ENCODE measurements at regions not wholly inside any gene's neighbourhood (a gene's known extent, or its start where the extent isn't known, plus 50 kb on each side); places are given as distances from the start of the nearest gene placed in this dataset.

GRCh38 chr21:36641346-36641745 is 57.6 kb upstream of the SIM2 start:
- intact Hi-C loops (cut with micrococcal nuclease) = no loop called here
- Histone ChIP-seq H3K4me3 (replicated peaks in 1 of 2; ENCODE audit: low read depth in 1 of 2, low read length in 2 of 2) (no peak overlapping the region), H3K4me1 (ENCODE audit: control insufficient read depth in 1 of 2, insufficient read depth in 2 of 2, low read length in 2 of 2) (no peaks in the 10 kb centered on the region), H3K27me3 (ENCODE audit: insufficient read depth, low read length) (no peaks in the 10 kb centered on the region), H3K9me3 (ENCODE audit: control insufficient read depth in 1 of 2, insufficient read depth in 1 of 2, low read depth in 1 of 2, low read length in 2 of 2) (no peaks in the 10 kb centered on the region), H3K36me3 (ENCODE audit: control insufficient read depth in 1 of 2, insufficient read depth in 2 of 2, low read length in 2 of 2) (no peaks in the 10 kb centered on the region), H3K79me2 (ENCODE audit: insufficient read depth, low read length) (no peaks in the 10 kb centered on the region), H3K9ac (ENCODE audit: low read length) (no peak overlapping the region), H3K27ac (ENCODE audit: low read depth, low read length) (no peak overlapping the region), H2AFZ (ENCODE audit: low read depth, low read length, poor library complexity, severe bottlenecking) (no peak overlapping the region), H3K9me2 (ENCODE audit: insufficient read depth) (no peaks in the 10 kb centered on the region), H4K20me1 (ENCODE audit: insufficient read depth) (no peaks in the 10 kb centered on the region), H3K4me2 (ENCODE audit: low read length) (no peak overlapping the region)
- ChIA-PET CTCF (interaction anchor here (3.6 kb wide), 1 partner anchor 10 kb away, joined by 17 read pairs; no protein-coding TSS in a partner anchor), RAD21 (ENCODE audit: low non-redundant PET in 1 of 2, low total read pairs in 2 of 2, uncharacterized antibody in 2 of 2, unreplicated experiment in 2 of 2) (no interaction called here), POLR2A (no interaction called here)
- ATAC-seq = no peak
- no peak for DNase-seq (ENCODE audit: low read depth, low spot score)
- no peak for TF ChIP-seq YY1 (IDR thresholded peaks at IDR 0.05; ENCODE audit: extremely low read depth, insufficient replicate concordance, low read depth, low read length)
- no peak for TF ChIP-seq SRF (IDR thresholded peaks at IDR 0.05; ENCODE audit: low read depth)
- no peak for TF ChIP-seq RAD21 (IDR thresholded peaks at IDR 0.05; ENCODE audit: low read depth)
- no TSS peak for BruUV-seq (replicated peaks)

GRCh38 chr21:36641886-36642285 is 57.0 kb upstream of the SIM2 start:
- no peak overlapping the region for H3K4me3 ChIP-seq (replicated peaks in 1 of 2; ENCODE audit: low read depth in 1 of 2, low read length in 2 of 2)
- ChIA-PET RAD21 (ENCODE audit: low non-redundant PET in 1 of 2, low total read pairs in 2 of 2, uncharacterized antibody in 2 of 2, unreplicated experiment in 2 of 2) (no interaction called here), CTCF (no interaction called here), POLR2A (no interaction called here)
- DNase-seq (ENCODE audit: low read depth, low spot score) (no peak), ATAC-seq (no peak)
- H3K27ac ChIP-seq (ENCODE audit: low read depth, low read length) = no peak overlapping the region
- no peaks in the 10 kb centered on the region for H3K79me2 ChIP-seq (ENCODE audit: insufficient read depth, low read length)
- no peak overlapping the region for H3K4me2 ChIP-seq (ENCODE audit: low read length)
- H3K27me3 ChIP-seq (ENCODE audit: insufficient read depth, low read length) = no peaks in the 10 kb centered on the region
- no TSS peak for BruUV-seq (replicated peaks)
- H3K9me3 ChIP-seq (ENCODE audit: control insufficient read depth in 1 of 2, insufficient read depth in 1 of 2, low read depth in 1 of 2, low read length in 2 of 2) = no peaks in the 10 kb centered on the region
- intact Hi-C loops (cut with micrococcal nuclease) = no loop called here
- H2AFZ ChIP-seq (ENCODE audit: low read depth, low read length, poor library complexity, severe bottlenecking) = no peak overlapping the region
- H3K9me2 ChIP-seq (ENCODE audit: insufficient read depth) = no peaks in the 10 kb centered on the region
- no peaks in the 10 kb centered on the region for H3K4me1 ChIP-seq (ENCODE audit: control insufficient read depth in 1 of 2, insufficient read depth in 2 of 2, low read length in 2 of 2)
- H3K9ac ChIP-seq (ENCODE audit: low read length) = no peak overlapping the region
- TF ChIP-seq MAX (IDR thresholded peaks at IDR 0.05) (no peak), ZNF274 (IDR thresholded peaks at IDR 0.05; ENCODE audit: low read depth, low read length) (no peak), YY1 (IDR thresholded peaks at IDR 0.05; ENCODE audit: extremely low read depth, insufficient replicate concordance, low read depth, low read length) (no peak), ZFX (IDR thresholded peaks at IDR 0.05) (no peak), EZH2phosphoT487 (IDR thresholded peaks at IDR 0.05; ENCODE audit: borderline replicate concordance) (no peak), ELF1 (IDR thresholded peaks at IDR 0.05; ENCODE audit: borderline replicate concordance, low read depth) (no peak), FOSL1 (IDR thresholded peaks at IDR 0.05; ENCODE audit: low read depth) (no peak), ZBTB33 (IDR thresholded peaks at IDR 0.05; ENCODE audit: extremely low read depth, insufficient replicate concordance, low read length) (no peak), SIN3A (IDR thresholded peaks at IDR 0.05; ENCODE audit: low read depth) (no peak), SRF (IDR thresholded peaks at IDR 0.05; ENCODE audit: low read depth) (no peak), SP1 (IDR thresholded peaks at IDR 0.05; ENCODE audit: low read depth) (no peak)
- TF ChIP-seq, protein P1, sequence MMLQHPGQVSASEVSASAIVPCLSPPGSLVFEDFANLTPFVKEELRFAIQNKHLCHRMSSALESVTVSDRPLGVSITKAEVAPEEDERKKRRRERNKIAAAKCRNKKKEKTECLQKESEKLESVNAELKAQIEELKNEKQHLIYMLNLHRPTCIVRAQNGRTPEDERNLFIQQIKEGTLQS (IDR thresholded peaks at IDR 0.05) = no peak
- TF ChIP-seq, protein P2, sequence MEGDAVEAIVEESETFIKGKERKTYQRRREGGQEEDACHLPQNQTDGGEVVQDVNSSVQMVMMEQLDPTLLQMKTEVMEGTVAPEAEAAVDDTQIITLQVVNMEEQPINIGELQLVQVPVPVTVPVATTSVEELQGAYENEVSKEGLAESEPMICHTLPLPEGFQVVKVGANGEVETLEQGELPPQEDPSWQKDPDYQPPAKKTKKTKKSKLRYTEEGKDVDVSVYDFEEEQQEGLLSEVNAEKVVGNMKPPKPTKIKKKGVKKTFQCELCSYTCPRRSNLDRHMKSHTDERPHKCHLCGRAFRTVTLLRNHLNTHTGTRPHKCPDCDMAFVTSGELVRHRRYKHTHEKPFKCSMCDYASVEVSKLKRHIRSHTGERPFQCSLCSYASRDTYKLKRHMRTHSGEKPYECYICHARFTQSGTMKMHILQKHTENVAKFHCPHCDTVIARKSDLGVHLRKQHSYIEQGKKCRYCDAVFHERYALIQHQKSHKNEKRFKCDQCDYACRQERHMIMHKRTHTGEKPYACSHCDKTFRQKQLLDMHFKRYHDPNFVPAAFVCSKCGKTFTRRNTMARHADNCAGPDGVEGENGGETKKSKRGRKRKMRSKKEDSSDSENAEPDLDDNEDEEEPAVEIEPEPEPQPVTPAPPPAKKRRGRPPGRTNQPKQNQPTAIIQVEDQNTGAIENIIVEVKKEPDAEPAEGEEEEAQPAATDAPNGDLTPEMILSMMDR (IDR thresholded peaks at IDR 0.05 in 2 of 3, conservative IDR thresholded peaks at IDR 0.05 in 1 of 3; ENCODE audit: borderline replicate concordance in 1 of 3, insufficient read depth in 1 of 3, low read depth in 2 of 3, low read length in 2 of 3) = no peak
- no peaks in the 10 kb centered on the region for H3K36me3 ChIP-seq (ENCODE audit: control insufficient read depth in 1 of 2, insufficient read depth in 2 of 2, low read length in 2 of 2)
- no peaks in the 10 kb centered on the region for H4K20me1 ChIP-seq (ENCODE audit: insufficient read depth)
